ENCODE measurements at regions not wholly inside any gene's neighbourhood (a gene's known extent, or its start where the extent isn't known, plus 50 kb on each side); places are given as distances from the start of the nearest gene placed in this dataset.

DNA sequence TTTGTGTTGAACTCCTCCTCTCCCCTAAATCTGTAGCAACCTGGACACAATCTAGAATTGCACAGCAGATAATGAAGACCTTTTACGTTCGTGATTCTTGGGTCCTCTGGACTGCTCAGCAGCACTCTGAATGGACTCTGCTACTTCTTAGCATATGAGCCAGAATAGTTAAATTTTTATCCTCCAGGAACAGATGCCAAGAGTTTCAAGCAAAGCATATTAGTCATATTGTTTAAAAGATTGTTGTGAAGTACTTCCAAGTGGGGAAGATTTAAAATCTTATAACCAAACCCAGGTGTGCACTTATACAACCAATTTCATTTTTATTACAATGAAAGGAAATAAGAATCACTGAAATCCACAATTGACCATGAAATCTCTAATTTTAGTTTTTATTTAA lies 118.9 kb upstream of the EXOC2 start:
- peaks cover 10% of the 10 kb centered on the region for H3F3A ChIP-seq (ENCODE audit: insufficient read depth, low read length)
- no peaks in the 10 kb centered on the region for H3K9me2 ChIP-seq (replicated peaks; ENCODE audit: insufficient read depth, low read length)
- no peaks in the 10 kb centered on the region for H3K36me3 ChIP-seq (replicated peaks; ENCODE audit: insufficient read depth, low read length)
- no peak overlapping the region for H3K4me3 ChIP-seq (ENCODE audit: low read length)
- H3K27ac ChIP-seq (ENCODE audit: low read length): no peak overlapping the region
- H2AFZ ChIP-seq (ENCODE audit: low read length): no peak overlapping the region
- H4K20me1 ChIP-seq (ENCODE audit: insufficient read depth, low read length): no peaks in the 10 kb centered on the region
- no peaks in the 10 kb centered on the region for H3K27me3 ChIP-seq (replicated peaks; ENCODE audit: insufficient read depth, low read length)
- H3K4me2 ChIP-seq (ENCODE audit: low read depth, low read length): no peak overlapping the region
- H3K9ac ChIP-seq (ENCODE audit: low read length): no peak overlapping the region
- no peak for DNase-seq
- H3K4me1 ChIP-seq (ENCODE audit: low read length): peaks cover 37% of the 10 kb centered on the region
- TF ChIP-seq EZH2phosphoT487 (IDR thresholded peaks at IDR 0.05; ENCODE audit: low read length): no peak
- TF ChIP-seq, protein P1, sequence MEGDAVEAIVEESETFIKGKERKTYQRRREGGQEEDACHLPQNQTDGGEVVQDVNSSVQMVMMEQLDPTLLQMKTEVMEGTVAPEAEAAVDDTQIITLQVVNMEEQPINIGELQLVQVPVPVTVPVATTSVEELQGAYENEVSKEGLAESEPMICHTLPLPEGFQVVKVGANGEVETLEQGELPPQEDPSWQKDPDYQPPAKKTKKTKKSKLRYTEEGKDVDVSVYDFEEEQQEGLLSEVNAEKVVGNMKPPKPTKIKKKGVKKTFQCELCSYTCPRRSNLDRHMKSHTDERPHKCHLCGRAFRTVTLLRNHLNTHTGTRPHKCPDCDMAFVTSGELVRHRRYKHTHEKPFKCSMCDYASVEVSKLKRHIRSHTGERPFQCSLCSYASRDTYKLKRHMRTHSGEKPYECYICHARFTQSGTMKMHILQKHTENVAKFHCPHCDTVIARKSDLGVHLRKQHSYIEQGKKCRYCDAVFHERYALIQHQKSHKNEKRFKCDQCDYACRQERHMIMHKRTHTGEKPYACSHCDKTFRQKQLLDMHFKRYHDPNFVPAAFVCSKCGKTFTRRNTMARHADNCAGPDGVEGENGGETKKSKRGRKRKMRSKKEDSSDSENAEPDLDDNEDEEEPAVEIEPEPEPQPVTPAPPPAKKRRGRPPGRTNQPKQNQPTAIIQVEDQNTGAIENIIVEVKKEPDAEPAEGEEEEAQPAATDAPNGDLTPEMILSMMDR (IDR thresholded peaks at IDR 0.05; ENCODE audit: low read length): no peak
- no peak for TF ChIP-seq EZH2 (optimal IDR thresholded peaks at IDR 0.05; ENCODE audit: low read depth, low read length)
- no peaks in the 10 kb centered on the region for H3K9me3 ChIP-seq (replicated peaks; ENCODE audit: insufficient read depth, low read length)
- H3K79me2 ChIP-seq (ENCODE audit: low read length): no peaks in the 10 kb centered on the region

- Histone ChIP-seq H3F3A (ENCODE audit: insufficient read depth, low read length) (peaks cover 10% of the 10 kb centered on the region), H3K27ac (ENCODE audit: low read length) (no peak overlapping the region), H3K36me3 (replicated peaks; ENCODE audit: insufficient read depth, low read length) (no peaks in the 10 kb centered on the region), H3K9me2 (replicated peaks; ENCODE audit: insufficient read depth, low read length) (no peaks in the 10 kb centered on the region), H3K4me3 (ENCODE audit: low read length) (no peak overlapping the region), H3K4me2 (ENCODE audit: low read depth, low read length) (no peak overlapping the region), H3K9me3 (replicated peaks; ENCODE audit: insufficient read depth, low read length) (no peaks in the 10 kb centered on the region), H3K27me3 (replicated peaks; ENCODE audit: insufficient read depth, low read length) (no peaks in the 10 kb centered on the region), H4K20me1 (ENCODE audit: insufficient read depth, low read length) (no peaks in the 10 kb centered on the region), H3K4me1 (ENCODE audit: low read length) (peaks cover 37% of the 10 kb centered on the region), H3K9ac (ENCODE audit: low read length) (no peak overlapping the region), H2AFZ (ENCODE audit: low read length) (no peak overlapping the region), H3K79me2 (ENCODE audit: low read length) (no peaks in the 10 kb centered on the region)
- no peak for DNase-seq
- TF ChIP-seq, protein P1 (IDR thresholded peaks at IDR 0.05; ENCODE audit: low read length): no peak
- TF ChIP-seq EZH2phosphoT487 (IDR thresholded peaks at IDR 0.05; ENCODE audit: low read length) (no peak), EZH2 (optimal IDR thresholded peaks at IDR 0.05; ENCODE audit: low read depth, low read length) (no peak)
Observed at GRCh38 chr6:811191-811590, 118.3 kb upstream of the EXOC2 start.

DNA sequence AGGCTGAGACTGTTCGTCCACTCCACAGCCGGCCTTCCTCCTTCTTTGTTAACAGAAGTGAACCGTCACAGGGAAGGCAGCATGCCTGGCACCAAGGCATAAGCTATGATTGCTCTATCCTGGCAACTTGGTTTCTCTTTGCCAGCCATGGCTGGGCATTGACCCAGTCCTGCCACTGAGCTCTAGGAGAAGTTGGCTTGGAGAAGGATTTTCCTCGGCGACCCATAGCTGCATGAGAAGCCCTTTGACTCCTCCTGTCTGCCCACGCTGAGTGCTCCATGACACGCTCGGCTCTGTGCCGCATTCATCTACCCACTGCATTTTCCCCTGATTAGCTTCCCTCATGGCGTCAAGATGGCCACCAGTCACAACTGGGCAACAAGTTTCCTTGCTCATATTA lies 111.8 kb upstream of the EXOC2 start:
- TF ChIP-seq, protein P1 (IDR thresholded peaks at IDR 0.05; ENCODE audit: low read length): no peak
- no peak for TF ChIP-seq EZH2 (optimal IDR thresholded peaks at IDR 0.05; ENCODE audit: low read depth, low read length)
- no peak for TF ChIP-seq EZH2phosphoT487 (IDR thresholded peaks at IDR 0.05; ENCODE audit: low read length)
- Histone ChIP-seq H3K9ac (ENCODE audit: low read length) (no peak overlapping the region), H3K27ac (ENCODE audit: low read length) (no peak overlapping the region), H4K20me1 (ENCODE audit: insufficient read depth, low read length) (no peaks in the 10 kb centered on the region), H3K9me2 (replicated peaks; ENCODE audit: insufficient read depth, low read length) (no peaks in the 10 kb centered on the region), H2AFZ (ENCODE audit: low read length) (no peak overlapping the region), H3K36me3 (replicated peaks; ENCODE audit: insufficient read depth, low read length) (no peaks in the 10 kb centered on the region), H3K27me3 (replicated peaks; ENCODE audit: insufficient read depth, low read length) (no peaks in the 10 kb centered on the region), H3F3A (ENCODE audit: insufficient read depth, low read length) (no peaks in the 10 kb centered on the region), H3K4me1 (ENCODE audit: low read length) (peaks cover 7% of the 10 kb centered on the region), H3K9me3 (replicated peaks; ENCODE audit: insufficient read depth, low read length) (no peaks in the 10 kb centered on the region), H3K79me2 (ENCODE audit: low read length) (no peaks in the 10 kb centered on the region), H3K4me3 (ENCODE audit: low read length) (no peak overlapping the region), H3K4me2 (ENCODE audit: low read depth, low read length) (no peak overlapping the region)
- DNase-seq: no peak

Data from MM.1S (cell line).